Omental fat pad (tissue), 3 donors: ENCODE measurements at regions not wholly inside any gene's neighbourhood (a gene's known extent, or its start where the extent isn't known, plus 50 kb on each side); places are given as distances from the start of the nearest gene placed in this dataset.

Source experiments
- ATAC-seq: fragments of 150-250 bp; one replicate; pipeline ENCODE4 v1.9.1; 2016; ENCODE audit warnings: mild to moderate bottlenecking, moderate library complexity; ENCODE audit not compliant: low FRiP score
- DNase-seq: peaks from one replicate; pipeline ENCODE4 v3.0.0-alpha.2; 2019; ENCODE audit warnings: low spot score
- TF ChIP-seq, protein P1 (sequence below), 3 donors: fragments of 450-650 bp; IDR thresholded peaks; one replicate each; pipeline ENCODE4 v1.5.1; 2016 to 2017; ENCODE audit warnings: antibody characterized with exemption in 3 of 3, mild to moderate bottlenecking in 3 of 3, moderate library complexity in 2 of 3

DNA sequence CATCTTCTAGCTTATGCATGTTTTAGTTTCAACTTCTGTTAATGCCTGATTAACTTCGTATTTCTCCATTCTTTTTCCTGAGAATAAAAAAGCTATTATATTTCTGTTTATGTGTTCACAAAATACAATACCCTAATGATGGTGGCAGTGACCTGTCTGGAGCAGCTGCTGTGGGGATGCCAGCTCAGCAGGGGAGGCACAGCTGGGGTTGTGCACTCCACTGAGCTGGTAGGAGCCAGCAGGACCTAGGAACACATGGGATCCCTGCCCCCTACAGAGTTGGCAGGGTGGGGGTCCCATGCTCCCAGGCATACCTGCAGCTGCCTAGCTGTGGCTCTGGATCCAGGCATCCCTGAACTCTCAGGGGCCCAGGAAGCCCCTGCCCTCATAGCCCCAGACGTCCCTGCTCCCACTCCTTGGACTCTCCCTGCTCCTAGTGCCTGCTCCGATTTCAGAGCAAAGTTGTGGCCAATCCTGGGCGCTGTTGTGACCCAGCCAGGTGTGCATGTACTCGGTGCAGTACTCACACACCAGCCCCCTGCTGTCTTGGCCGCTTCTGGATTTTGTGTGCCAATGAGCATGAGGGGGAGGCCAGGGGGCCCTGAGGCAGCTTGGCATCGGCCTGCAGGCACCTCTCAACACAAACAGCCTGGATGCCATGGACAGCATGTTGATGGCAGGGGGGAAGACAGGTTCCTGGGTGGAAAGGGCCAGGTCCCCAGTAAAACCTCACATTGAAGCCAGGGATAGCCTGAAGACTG, 546.0 kb downstream of the ZNF804A start:
- no peak for ATAC-seq

DNA sequence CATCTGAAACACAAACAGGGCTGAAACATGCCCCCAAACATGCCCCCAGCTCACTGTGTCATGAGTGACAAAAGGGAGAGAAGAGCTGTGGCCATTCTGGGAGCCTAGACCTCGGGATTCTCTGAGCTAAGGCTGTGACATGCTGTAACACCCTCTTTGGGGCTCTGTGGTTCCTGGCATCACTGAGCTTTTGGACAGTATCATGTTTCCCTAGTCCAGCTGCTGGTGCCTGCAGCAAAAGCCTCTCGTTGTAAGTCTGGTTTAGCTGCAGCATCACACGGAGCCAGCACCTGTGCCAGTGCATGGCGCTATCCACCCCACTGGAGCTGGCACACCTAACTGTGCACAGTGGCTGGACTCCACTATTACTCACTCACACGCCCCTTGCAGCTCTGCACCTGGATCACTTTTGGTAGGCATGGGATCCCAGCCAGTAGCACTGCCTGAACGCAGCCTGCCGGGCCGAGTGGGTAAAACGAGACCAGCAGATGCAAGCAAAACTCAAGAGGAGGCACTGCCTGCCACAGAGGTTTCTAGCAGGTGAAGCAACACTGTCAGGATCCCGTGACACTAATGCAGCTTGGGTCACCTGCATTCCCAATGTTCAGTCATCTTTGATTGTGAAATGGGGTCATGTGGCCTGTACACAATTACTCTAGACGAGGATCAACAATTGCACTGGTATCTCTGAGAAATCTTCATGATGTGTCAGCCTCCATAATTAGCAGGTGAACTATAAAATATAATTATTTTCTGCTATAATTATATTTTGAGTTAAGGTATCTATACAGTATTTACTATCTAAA, 547.2 kb downstream of the ZNF804A start:
- ATAC-seq = no peak
- TF ChIP-seq, protein P1, sequence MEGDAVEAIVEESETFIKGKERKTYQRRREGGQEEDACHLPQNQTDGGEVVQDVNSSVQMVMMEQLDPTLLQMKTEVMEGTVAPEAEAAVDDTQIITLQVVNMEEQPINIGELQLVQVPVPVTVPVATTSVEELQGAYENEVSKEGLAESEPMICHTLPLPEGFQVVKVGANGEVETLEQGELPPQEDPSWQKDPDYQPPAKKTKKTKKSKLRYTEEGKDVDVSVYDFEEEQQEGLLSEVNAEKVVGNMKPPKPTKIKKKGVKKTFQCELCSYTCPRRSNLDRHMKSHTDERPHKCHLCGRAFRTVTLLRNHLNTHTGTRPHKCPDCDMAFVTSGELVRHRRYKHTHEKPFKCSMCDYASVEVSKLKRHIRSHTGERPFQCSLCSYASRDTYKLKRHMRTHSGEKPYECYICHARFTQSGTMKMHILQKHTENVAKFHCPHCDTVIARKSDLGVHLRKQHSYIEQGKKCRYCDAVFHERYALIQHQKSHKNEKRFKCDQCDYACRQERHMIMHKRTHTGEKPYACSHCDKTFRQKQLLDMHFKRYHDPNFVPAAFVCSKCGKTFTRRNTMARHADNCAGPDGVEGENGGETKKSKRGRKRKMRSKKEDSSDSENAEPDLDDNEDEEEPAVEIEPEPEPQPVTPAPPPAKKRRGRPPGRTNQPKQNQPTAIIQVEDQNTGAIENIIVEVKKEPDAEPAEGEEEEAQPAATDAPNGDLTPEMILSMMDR (IDR thresholded peaks at IDR 0.05) = no peak
- DNase-seq = no peak

More for the DNA sequence above, 546.0 kb downstream of the ZNF804A start:
- TF ChIP-seq, protein P1 (IDR thresholded peaks at IDR 0.05) = no peak
- DNase-seq = no peak

DNA sequence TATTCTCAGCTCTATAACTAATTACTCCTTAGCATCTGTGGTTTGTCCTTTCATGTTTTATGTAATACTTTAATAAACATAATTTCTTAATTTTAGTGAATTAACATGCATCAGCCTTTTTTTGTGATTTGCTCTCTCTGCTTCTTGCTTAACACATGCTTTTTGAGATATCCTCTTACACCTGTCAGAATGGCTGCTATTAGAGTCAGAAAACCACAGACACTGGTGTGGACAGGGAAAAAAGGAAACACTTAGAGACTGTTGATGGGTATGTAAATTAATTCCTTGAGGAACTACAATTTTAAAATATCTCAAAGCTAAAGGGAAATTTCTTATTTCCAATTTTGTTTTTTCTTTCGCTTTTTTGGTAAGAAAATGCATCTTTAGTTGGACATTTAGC, 549.0 kb downstream of the ZNF804A start:
- TF ChIP-seq, protein P1 (IDR thresholded peaks at IDR 0.05) = no peak
- ATAC-seq = no peak
- no peak for DNase-seq

GRCh38 chr2:185152186-185152585, 553.9 kb downstream of the ZNF804A start:
- ATAC-seq (no peak), DNase-seq (no peak)
- TF ChIP-seq, protein P1 (IDR thresholded peaks at IDR 0.05) = no peak

DNA sequence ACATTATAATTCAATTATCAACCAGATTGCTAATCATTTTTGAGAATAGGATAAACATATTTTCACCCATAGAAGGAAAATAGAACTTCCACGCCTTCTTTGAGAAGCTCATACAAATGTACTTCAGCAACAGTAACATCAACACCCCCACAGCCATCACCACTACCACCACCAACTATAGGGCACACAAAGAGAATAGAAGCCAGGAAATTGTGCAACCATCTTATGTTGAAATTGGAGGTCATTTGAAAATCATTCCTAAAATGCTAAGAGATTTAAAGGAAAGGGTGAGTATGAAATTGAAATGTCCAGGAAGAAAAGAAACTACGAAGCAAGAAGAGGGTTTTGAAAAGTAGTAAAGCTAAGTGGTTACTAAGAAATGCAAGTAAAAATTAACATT, 563.4 kb downstream of the ZNF804A start:
- ATAC-seq (no peak), DNase-seq (no peak)
- TF ChIP-seq, protein P1 (IDR thresholded peaks at IDR 0.05) = no peak

DNA sequence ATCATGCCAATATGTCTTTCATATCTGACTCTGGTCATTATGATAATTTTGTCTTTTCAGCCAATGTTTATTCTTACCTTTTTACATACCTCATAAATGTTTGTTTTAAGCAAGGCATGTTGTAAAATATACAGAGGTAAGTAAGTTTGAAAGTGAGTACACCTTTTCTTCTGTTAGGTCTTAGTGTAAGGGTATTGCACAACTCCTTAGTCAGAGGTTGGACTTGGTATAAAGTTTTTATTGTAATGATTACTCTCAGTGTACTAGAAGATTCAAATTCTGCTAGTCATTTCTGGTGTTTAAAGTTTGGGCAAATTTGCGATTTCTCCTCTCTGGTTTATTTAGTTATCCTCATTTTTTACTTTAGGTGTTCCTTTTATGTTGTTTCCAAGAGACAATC, 564.3 kb upstream of the FSIP2 start:
- TF ChIP-seq, protein P1 (IDR thresholded peaks at IDR 0.05) = no peak
- no peak for DNase-seq
- no peak for ATAC-seq
